HCT116 (cell line): ENCODE measurements at regions not wholly inside any gene's neighbourhood (a gene's known extent, or its start where the extent isn't known, plus 50 kb on each side); places are given as distances from the start of the nearest gene placed in this dataset.

Experiments used
- ATAC-seq: fragments of 200-7000 bp; cut with Tn5 transposase; 2 replicates; pipeline ENCODE4 v1.9.1; 2020; ENCODE audit warnings: mild to moderate bottlenecking, moderate library complexity
- BruUV-seq: library from RNA; stranded (reverse); fragments of 400-500 nt; replicated peaks from 2 replicates; lab custom pipeline; 2021; lab: Mats Ljungman, UMichigan
- CTCF ChIA-PET: fragments of 300-600 bp; sonication (Branson Sonifier 250); formaldehyde crosslinking; loops from one replicate; lab custom pipeline; 2021; ENCODE audit warnings: antibody characterized with exemption; lab: Charles Lee
- POLR2A ChIA-PET: fragments of 300-600, 350-600 bp; sonication (Branson Sonifier 250); formaldehyde crosslinking; loops from one replicate; lab custom pipeline; 2021; ENCODE audit warnings: antibody characterized with exemption; lab: Charles Lee
- RAD21 ChIA-PET, 2 experiments: fragments of 300-600 bp; sonication (Branson Sonifier 250); formaldehyde crosslinking; loops; one replicate each; lab custom pipeline; 2023; ENCODE audit warnings: low total read pairs in 2 of 2; ENCODE audit not compliant: uncharacterized antibody in 2 of 2, unreplicated experiment in 2 of 2, low non-redundant PET in 1 of 2; lab: Charles Lee
- DNase-seq: peaks from one replicate; pipeline ENCODE4 v3.0.0-alpha.2; 2010; ENCODE audit warnings: low read depth, low spot score
- H2AFZ ChIP-seq: fragments of 200-600 bp; shearing (Covaris generic), sonication (generic); 2 replicates; pipeline ENCODE4 v1.6.1; 2017; ENCODE audit warnings: low read depth, mixed run types, mixed read lengths, antibody characterized with exemption, low read length; ENCODE audit not compliant: poor library complexity, severe bottlenecking
- H3K27ac ChIP-seq: 2 replicates; pipeline ENCODE4 v1.5.1; 2012; ENCODE audit warnings: low read depth, low read length
- H3K27me3 ChIP-seq: fragments of 200-600 bp; sonication (generic); 2 replicates; pipeline ENCODE4 v1.6.1; 2016; ENCODE audit warnings: mixed run types, low read length, mixed read lengths; ENCODE audit not compliant: insufficient read depth
- H3K36me3 ChIP-seq, 2 experiments: fragments of 200-500 bp in 1 of 2; fragments of 200-600 bp in 1 of 2; sonication (Bioruptor generic) in 1 of 2; sonication (generic) in 1 of 2; 2 replicates each; pipeline versions ENCODE4 v1.5.1 to v1.6.1; 2014 to 2016; ENCODE audit warnings: low read length in 2 of 2, inconsistent platforms in 1 of 2, mixed read lengths in 1 of 2, mixed run types in 1 of 2; ENCODE audit not compliant: insufficient read depth in 2 of 2, control insufficient read depth in 1 of 2
- H3K4me1 ChIP-seq, 2 experiments: fragments of 200-600 bp in 1 of 2; sonication (generic) in 1 of 2; 2 replicates each; pipeline versions ENCODE4 v1.5.1 to v1.6.1; 2012 to 2017; ENCODE audit warnings: low read length in 2 of 2, inconsistent platforms in 1 of 2, mild to moderate bottlenecking in 1 of 2, mixed read lengths in 1 of 2, mixed run types in 1 of 2, moderate library complexity in 1 of 2; ENCODE audit not compliant: insufficient read depth in 2 of 2, control insufficient read depth in 1 of 2
- H3K4me2 ChIP-seq: fragments of 200-600 bp; sonication (generic); 2 replicates; pipeline ENCODE4 v1.6.1; 2017; ENCODE audit warnings: mixed run types, low read length, mixed read lengths
- H3K4me3 ChIP-seq, 2 experiments: fragments of 200-600 bp in 1 of 2; sonication (generic) in 1 of 2; replicated peaks in 1 of 2; 2 replicates each; pipeline ENCODE4 v1.5.1; 2011 to 2016; ENCODE audit warnings: low read length in 2 of 2, control low read depth in 1 of 2, low read depth in 1 of 2, mild to moderate bottlenecking in 1 of 2, mixed read lengths in 1 of 2, mixed run types in 1 of 2
- H3K79me2 ChIP-seq: fragments of 200-600 bp; sonication (generic); 2 replicates; pipeline ENCODE4 v1.6.1; 2017; ENCODE audit warnings: mild to moderate bottlenecking, mixed run types, low read length, moderate library complexity, mixed read lengths; ENCODE audit not compliant: insufficient read depth
- H3K9ac ChIP-seq: fragments of 200-600 bp; sonication (generic); 2 replicates; pipeline ENCODE4 v1.6.1; 2016; ENCODE audit warnings: low read length, mixed read lengths
- H3K9me2 ChIP-seq: fragments of 200-600 bp; sonication (generic), shearing (Covaris generic); 2 replicates; pipeline ENCODE4 v1.6.1; 2017; ENCODE audit warnings: mixed run types, mild to moderate bottlenecking, moderate library complexity; ENCODE audit not compliant: insufficient read depth
- H3K9me3 ChIP-seq, 2 experiments: fragments of 200-500 bp in 1 of 2; fragments of 200-600 bp in 1 of 2; sonication (Bioruptor generic) in 1 of 2; sonication (generic) in 1 of 2; 2 replicates each; pipeline ENCODE4 v1.6.1; 2014 to 2017; ENCODE audit warnings: low read length in 2 of 2, mixed read lengths in 2 of 2, inconsistent platforms in 1 of 2, low read depth in 1 of 2, mild to moderate bottlenecking in 1 of 2, mixed run types in 1 of 2, moderate library complexity in 1 of 2; ENCODE audit not compliant: control insufficient read depth in 1 of 2, insufficient read depth in 1 of 2
- H4K20me1 ChIP-seq: fragments of 200-600 bp; sonication (generic), shearing (Covaris generic); 2 replicates; pipeline ENCODE4 v1.6.1; 2017; ENCODE audit warnings: mixed run types, mild to moderate bottlenecking, moderate library complexity; ENCODE audit not compliant: insufficient read depth
- ATF3 ChIP-seq: IDR thresholded peaks from 2 replicates; pipeline ENCODE4 v1.6.1; 2012
- POLR2A ChIP-seq: IDR thresholded peaks from 2 replicates; pipeline ENCODE4 v1.7.0; 2011; ENCODE audit warnings: borderline replicate concordance; ENCODE audit not compliant: insufficient read depth, insufficient read length; ENCODE audit errors: extremely low read depth
- POLR2AphosphoS5 ChIP-seq: IDR thresholded peaks from 2 replicates; pipeline ENCODE4 v1.6.1; 2011; ENCODE audit warnings: mild to moderate bottlenecking, low read depth, low read length, moderate library complexity
- SIN3A ChIP-seq: IDR thresholded peaks from 2 replicates; pipeline ENCODE4 v1.6.1; 2012; ENCODE audit warnings: low read depth
- SP1 ChIP-seq: IDR thresholded peaks from 2 replicates; pipeline ENCODE4 v1.6.1; 2012; ENCODE audit warnings: low read depth
- ZFX ChIP-seq: fragments of 450-650 bp; IDR thresholded peaks from 2 replicates; pipeline ENCODE4 v1.6.1; 2017
- ZNF274 ChIP-seq: fragments of 200-500 bp; sonication (Bioruptor generic); IDR thresholded peaks from 2 replicates; pipeline ENCODE4 v1.6.1; 2014; ENCODE audit warnings: mild to moderate bottlenecking, low read depth, low read length, inconsistent platforms
- intact Hi-C: fragments of 100-400 bp; cut with micrococcal nuclease; formaldehyde crosslinking; loops from 2 replicates; pipeline ENCODE4 v1.10.0; 2022
- TF ChIP-seq, protein P1 (sequence below): IDR thresholded peaks from 2 replicates; pipeline ENCODE4 v1.6.1; 2012

GRCh38 chr9:110048403-110048975 lies 159.5 kb downstream of the C9orf152 start:
- Histone ChIP-seq H2AFZ (no peak overlapping the region), H3K4me2 (peak overlapping the region; percentile 87), H3K79me2 (peaks cover 50% of the 10 kb centered on the region), H3K9ac (peak overlapping the region; percentile 93), H3K36me3 (no peaks in the 10 kb centered on the region), H3K4me3 (peak overlapping the region; percentile 92 to 97), H3K27ac (peak overlapping the region; percentile 67), H3K27me3 (no peaks in the 10 kb centered on the region), H4K20me1 (peaks cover 4% of the 10 kb centered on the region; the same call in 1 of the 2 replicates), H3K9me2 (no peaks in the 10 kb centered on the region), H3K4me1 (peaks cover 20 to 32% of the 10 kb centered on the region in 2 experiments), H3K9me3 (no peaks in the 10 kb centered on the region)
- ChIA-PET RAD21 (no interaction called here), CTCF (no interaction called here), POLR2A (no interaction called here)
- TF ChIP-seq SP1: no peak
- TF ChIP-seq SIN3A: 0 out of 2 replicates have a peak, but pooled peaks have one; percentile 15
- peak; percentile 33 for TF ChIP-seq POLR2A
- TF ChIP-seq, protein P1, sequence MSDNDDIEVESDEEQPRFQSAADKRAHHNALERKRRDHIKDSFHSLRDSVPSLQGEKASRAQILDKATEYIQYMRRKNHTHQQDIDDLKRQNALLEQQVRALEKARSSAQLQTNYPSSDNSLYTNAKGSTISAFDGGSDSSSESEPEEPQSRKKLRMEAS: peak; percentile 53
- TF ChIP-seq ATF3: no peak
- TF ChIP-seq POLR2AphosphoS5: peak; percentile 88
- DNase-seq (peak; percentile 40), ATAC-seq (peak; percentile 88)
- intact Hi-C loops: no loop called here
- BruUV-seq: no TSS peak

DNA sequence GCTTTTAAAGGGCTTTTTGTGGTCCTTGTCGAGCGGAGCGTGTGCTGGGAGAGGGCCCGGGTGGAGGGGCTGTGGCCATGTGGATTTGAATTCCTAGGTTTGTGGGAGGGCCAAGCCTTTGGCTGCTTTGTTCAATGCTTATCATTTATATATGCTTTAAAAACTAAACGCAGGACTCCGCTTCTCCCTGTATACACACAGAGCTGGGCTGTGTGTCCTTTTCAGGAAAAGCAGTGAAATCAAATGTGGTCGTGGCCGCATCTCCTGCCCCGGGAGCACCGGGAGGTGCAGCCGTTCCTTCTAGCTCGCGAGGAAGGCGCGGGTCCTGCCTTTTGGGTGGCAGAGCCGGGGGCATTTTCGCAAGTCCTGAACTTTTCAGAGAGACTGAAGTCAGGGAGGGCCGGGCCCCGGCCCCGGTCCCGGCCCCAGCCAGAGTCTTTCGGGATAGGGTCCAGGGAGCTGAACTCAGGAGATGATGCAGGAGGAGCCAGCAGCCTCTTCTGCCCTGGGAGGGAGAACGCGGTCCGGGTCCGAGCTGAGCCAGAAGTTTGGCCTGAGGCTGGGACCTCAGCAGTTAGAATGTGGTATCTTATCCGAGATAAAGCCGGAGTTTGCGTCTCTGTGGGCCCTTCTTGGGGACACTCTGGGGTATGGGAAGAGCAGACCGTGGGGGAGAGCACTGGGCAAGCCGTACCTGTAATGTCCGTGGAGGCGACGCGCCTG lies 158.8 kb downstream of the C9orf152 start:
- no peaks in the 10 kb centered on the region for H3K9me2 ChIP-seq
- H3K4me3 ChIP-seq: peak overlapping the region; percentile 92 to 97
- ChIA-PET POLR2A (no interaction called here), CTCF (no interaction called here), RAD21 (no interaction called here)
- H3K27me3 ChIP-seq: no peaks in the 10 kb centered on the region
- no peaks in the 10 kb centered on the region for H3K36me3 ChIP-seq
- TF ChIP-seq ZFX (0 out of 2 replicates have a peak, but pooled peaks have one; percentile 14), ZNF274 (no peak)
- no peak overlapping the region for H2AFZ ChIP-seq
- peaks cover 54% of the 10 kb centered on the region for H3K79me2 ChIP-seq
- H3K9me3 ChIP-seq: no peaks in the 10 kb centered on the region
- peak overlapping the region; percentile 67 for H3K27ac ChIP-seq
- intact Hi-C loops: no loop called here
- peaks cover 20 to 36% of the 10 kb centered on the region in 2 experiments for H3K4me1 ChIP-seq
- DNase-seq (no peak), ATAC-seq (peak; percentile 55)
- peak overlapping the region; percentile 87 for H3K4me2 ChIP-seq
- peak overlapping the region; percentile 93 for H3K9ac ChIP-seq
- BruUV-seq: TSS peak; percentile 50
- H4K20me1 ChIP-seq: peaks cover 4% of the 10 kb centered on the region; the same call in 1 of the 2 replicates
